ENCODE measurements at regions not wholly inside any gene's neighbourhood (a gene's known extent, or its start where the extent isn't known, plus 50 kb on each side); places are given as distances from the start of the nearest gene placed in this dataset.

GRCh38 chr1:186577633-186578032, 102.6 kb downstream of the PTGS2 start:
- BruUV-seq (replicated peaks), result no TSS peak
- Histone ChIP-seq H3K27me3 (ENCODE audit: control insufficient read depth, insufficient read depth, low read length) (no peaks in the 10 kb centered on the region), H3K4me1 (ENCODE audit: control insufficient read depth, insufficient read depth, low read length) (no peaks in the 10 kb centered on the region), H3K9me3 (ENCODE audit: control insufficient read depth, insufficient read depth, low read depth, low read length) (no peaks in the 10 kb centered on the region), H3K27ac (ENCODE audit: low read length) (no peak overlapping the region), H3K36me3 (ENCODE audit: control insufficient read depth, insufficient read depth, low read length) (no peaks in the 10 kb centered on the region), H3K4me3 (ENCODE audit: low read depth in 2 of 2, low read length in 2 of 2) (no peak overlapping the region)
- POLR2A ChIA-PET, result no interaction called here
- intact Hi-C loops (cut with micrococcal nuclease; ENCODE audit: unreplicated experiment), result no loop called here
- no peak for ATAC-seq
- in situ Hi-C loops (cut with HindIII; ENCODE audit: low pct_unique_long_range_greater_than_20kb, low sequenced_read_pairs), result no loop called here
- TF ChIP-seq SIN3A (IDR thresholded peaks at IDR 0.05; ENCODE audit: borderline replicate concordance, insufficient read depth, low read depth, low read length) (no peak), POLR2AphosphoS5 (IDR thresholded peaks at IDR 0.05; ENCODE audit: low read depth, low read length) (no peak), TCF7L2 (IDR thresholded peaks at IDR 0.05; ENCODE audit: low read depth, low read length) (no peak), CTCF (IDR thresholded peaks at IDR 0.05) (no peak), REST (IDR thresholded peaks at IDR 0.05; ENCODE audit: insufficient read depth in 1 of 2, low read depth in 2 of 2, low read length in 1 of 2) (no peak)
- CTCF ChIA-PET, result no interaction called here
- no peak for DNase-seq (ENCODE audit: low read depth, low spot score)

- Histone ChIP-seq H3K9me3 (ENCODE audit: control insufficient read depth, insufficient read depth, low read depth, low read length) (no peaks in the 10 kb centered on the region), H3K27ac (ENCODE audit: low read length) (no peak overlapping the region), H3K27me3 (ENCODE audit: control insufficient read depth, insufficient read depth, low read length) (no peaks in the 10 kb centered on the region), H3K4me1 (ENCODE audit: control insufficient read depth, insufficient read depth, low read length) (no peaks in the 10 kb centered on the region), H3K4me3 (ENCODE audit: low read depth in 2 of 2, low read length in 2 of 2) (no peak overlapping the region), H3K36me3 (ENCODE audit: control insufficient read depth, insufficient read depth, low read length) (no peaks in the 10 kb centered on the region)
- ChIA-PET CTCF (no interaction called here), POLR2A (no interaction called here)
- no TSS peak for BruUV-seq (replicated peaks)
- DNase-seq (ENCODE audit: low read depth, low spot score) (no peak), ATAC-seq (no peak)
- in situ Hi-C loops (cut with HindIII; ENCODE audit: low pct_unique_long_range_greater_than_20kb, low sequenced_read_pairs), result no loop called here
- intact Hi-C loops (cut with micrococcal nuclease; ENCODE audit: unreplicated experiment), result no loop called here
- TF ChIP-seq CTCF (IDR thresholded peaks at IDR 0.05) (no peak), POLR2AphosphoS5 (IDR thresholded peaks at IDR 0.05; ENCODE audit: low read depth, low read length) (no peak), TCF7L2 (IDR thresholded peaks at IDR 0.05; ENCODE audit: low read depth, low read length) (no peak)
Observed at GRCh38 chr1:186577216-186577615, 103.0 kb downstream of the PTGS2 start.

GRCh38 chr1:186575348-186575747, 104.9 kb downstream of the PTGS2 start:
- BruUV-seq (replicated peaks), result no TSS peak
- H3K27ac ChIP-seq (ENCODE audit: low read length), result no peak overlapping the region
- intact Hi-C loops (cut with micrococcal nuclease; ENCODE audit: unreplicated experiment), result no loop called here
- no peak overlapping the region for H3K4me3 ChIP-seq (ENCODE audit: low read depth in 2 of 2, low read length in 2 of 2)
- no peaks in the 10 kb centered on the region for H3K27me3 ChIP-seq (ENCODE audit: control insufficient read depth, insufficient read depth, low read length)
- no peaks in the 10 kb centered on the region for H3K9me3 ChIP-seq (ENCODE audit: control insufficient read depth, insufficient read depth, low read depth, low read length)
- POLR2A ChIA-PET, result no interaction called here
- DNase-seq (ENCODE audit: low read depth, low spot score), result no peak
- TF ChIP-seq TCF7L2 (IDR thresholded peaks at IDR 0.05; ENCODE audit: low read depth, low read length) (no peak), SIN3A (IDR thresholded peaks at IDR 0.05; ENCODE audit: borderline replicate concordance, insufficient read depth, low read depth, low read length) (no peak), CTCF (IDR thresholded peaks at IDR 0.05) (no peak), POLR2AphosphoS5 (IDR thresholded peaks at IDR 0.05; ENCODE audit: low read depth, low read length) (no peak), REST (IDR thresholded peaks at IDR 0.05; ENCODE audit: insufficient read depth in 1 of 2, low read depth in 2 of 2, low read length in 1 of 2) (no peak)
- ATAC-seq, result no peak
- CTCF ChIA-PET, result no interaction called here
- H3K4me1 ChIP-seq (ENCODE audit: control insufficient read depth, insufficient read depth, low read length), result no peaks in the 10 kb centered on the region
- in situ Hi-C loops (cut with HindIII; ENCODE audit: low pct_unique_long_range_greater_than_20kb, low sequenced_read_pairs), result no loop called here
- H3K36me3 ChIP-seq (ENCODE audit: control insufficient read depth, insufficient read depth, low read length), result no peaks in the 10 kb centered on the region
